ENCODE measurements at regions not wholly inside any gene's neighbourhood (a gene's known extent, or its start where the extent isn't known, plus 50 kb on each side); places are given as distances from the start of the nearest gene placed in this dataset.
"Not testable (repeated sequence)": the region's sequence is repeated elsewhere in the genome, so short reads cannot be mapped to it uniquely, and the experiment has no call there.

GRCh38 chr2:16226943-16227664 is 286.8 kb downstream of the MYCN start:
- peak; percentile 98 for DNase-seq

DNA sequence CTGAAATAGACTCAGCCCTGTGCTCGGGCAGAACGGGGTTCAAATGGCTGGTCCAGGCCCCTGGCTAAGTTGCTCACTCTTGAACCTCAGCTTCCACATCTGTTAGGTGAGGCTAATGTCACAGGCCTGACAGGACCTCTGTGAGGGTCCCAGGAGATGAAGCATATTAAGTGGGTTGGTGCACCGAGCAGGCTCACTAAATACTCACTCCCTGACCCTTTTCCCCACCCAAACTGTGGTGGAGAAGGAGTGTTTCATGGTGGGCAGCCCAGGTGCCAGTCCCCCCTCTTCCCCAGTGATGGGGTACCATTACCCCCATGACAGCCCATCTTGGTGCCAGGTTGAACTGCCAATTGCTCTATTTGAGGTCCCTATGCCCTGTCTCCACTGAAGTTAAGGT is 286.0 kb downstream of the MYCN start:
- no peak for DNase-seq

DNA sequence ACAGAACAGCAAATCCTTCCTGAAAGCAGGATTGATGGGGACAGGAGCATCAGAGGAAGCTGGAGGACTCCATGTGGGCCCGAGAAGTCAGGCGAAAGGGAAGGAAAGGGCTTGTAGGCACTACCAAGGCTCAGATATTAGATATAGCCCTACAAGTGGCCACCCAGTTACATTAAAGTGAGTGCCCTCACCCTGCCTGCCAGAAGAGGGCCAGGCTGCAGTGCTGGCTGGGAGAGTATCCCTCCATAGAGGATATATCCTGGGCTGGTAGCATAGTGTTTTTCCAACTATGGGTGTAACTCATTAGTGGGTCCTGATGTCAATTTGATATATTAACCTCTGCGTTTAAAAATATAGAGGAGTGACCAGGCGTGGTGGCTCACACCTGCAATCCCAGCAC is 285.2 kb downstream of the MYCN start:
- no peak for DNase-seq

- no peak for DNase-seq
These were observed 284.7 kb downstream of the MYCN start for GRCh38 chr2:16225071-16225470.

DNA sequence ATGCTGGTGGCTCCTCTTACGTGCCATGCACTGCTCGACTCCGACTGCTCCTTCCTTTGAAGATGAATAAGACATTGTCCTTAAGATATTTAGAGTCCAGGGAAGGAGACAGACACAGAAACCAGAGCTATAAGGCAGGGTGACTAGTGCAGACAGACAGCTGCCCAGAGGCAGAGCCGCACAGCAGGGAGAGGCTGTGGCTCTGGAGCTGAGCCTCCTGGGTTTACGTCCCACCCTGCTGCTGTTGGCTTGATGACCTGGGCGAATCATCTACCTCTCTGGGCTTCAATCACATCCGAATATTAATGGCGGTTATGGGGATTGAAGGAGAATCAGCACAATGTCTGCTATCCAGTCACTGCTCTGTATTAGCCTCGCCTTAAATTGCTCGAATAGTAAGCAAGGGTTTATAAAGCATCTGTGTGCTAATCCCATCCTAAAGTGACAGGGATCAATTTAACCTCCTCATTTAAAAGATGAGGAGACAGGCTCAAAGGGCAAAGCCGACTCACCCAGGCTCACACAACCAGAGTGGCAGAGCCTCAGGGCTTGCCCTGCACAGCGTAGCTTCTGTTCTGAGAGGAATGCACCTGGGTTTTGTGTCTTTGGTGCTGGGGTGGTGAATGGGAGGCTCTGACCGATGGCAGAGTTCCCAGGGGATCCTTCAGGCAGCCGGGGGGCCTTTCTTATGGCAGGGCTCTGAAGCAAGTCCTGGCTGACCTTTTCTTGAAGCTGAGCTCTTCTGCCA is 284.1 kb downstream of the MYCN start:
- DNase-seq, result no peak

DNA sequence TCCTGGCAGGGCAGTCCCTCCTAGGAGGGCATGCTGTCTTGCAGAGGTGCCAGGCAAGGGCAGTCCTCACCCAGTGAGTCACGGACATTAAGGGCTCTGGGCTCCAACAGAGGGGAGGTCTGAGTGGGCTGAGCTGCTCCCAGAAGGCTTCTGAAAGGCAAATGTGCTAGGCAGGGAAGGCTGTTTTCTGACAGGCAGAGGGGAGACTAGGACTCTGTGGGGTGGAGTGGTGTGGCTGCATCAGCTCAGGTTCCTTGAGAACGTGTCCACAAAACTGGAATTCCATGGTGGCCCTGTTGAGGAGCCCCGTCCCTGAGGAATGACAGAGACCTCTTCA is 283.5 kb downstream of the MYCN start:
- no peak for DNase-seq

- no peak for DNase-seq
These were observed 283.0 kb downstream of the MYCN start for GRCh38 chr2:16223161-16223840.

DNA sequence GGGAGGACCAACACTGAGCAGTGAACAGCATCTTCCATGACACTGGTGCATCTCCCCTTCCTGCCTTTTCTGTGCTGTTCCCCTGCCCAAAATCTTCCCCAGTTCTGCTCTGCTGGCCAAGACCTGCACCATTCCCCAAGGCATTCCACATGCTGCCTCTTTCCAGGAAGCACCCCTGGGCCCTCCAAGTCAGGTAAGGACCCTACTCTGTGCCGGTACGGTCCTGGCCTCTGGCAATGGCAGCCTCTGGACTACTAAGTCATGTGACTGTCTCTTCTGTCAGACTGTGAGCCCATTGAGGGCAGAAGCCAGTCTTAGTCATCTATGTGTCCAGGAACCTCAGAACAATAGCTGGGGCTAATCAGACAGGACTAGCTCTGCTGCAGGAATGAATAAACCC is 282.0 kb downstream of the MYCN start:
- DNase-seq, result no peak

GRCh38 chr2:16221461-16222010 is 281.2 kb downstream of the MYCN start:
- DNase-seq, result no peak

DNA sequence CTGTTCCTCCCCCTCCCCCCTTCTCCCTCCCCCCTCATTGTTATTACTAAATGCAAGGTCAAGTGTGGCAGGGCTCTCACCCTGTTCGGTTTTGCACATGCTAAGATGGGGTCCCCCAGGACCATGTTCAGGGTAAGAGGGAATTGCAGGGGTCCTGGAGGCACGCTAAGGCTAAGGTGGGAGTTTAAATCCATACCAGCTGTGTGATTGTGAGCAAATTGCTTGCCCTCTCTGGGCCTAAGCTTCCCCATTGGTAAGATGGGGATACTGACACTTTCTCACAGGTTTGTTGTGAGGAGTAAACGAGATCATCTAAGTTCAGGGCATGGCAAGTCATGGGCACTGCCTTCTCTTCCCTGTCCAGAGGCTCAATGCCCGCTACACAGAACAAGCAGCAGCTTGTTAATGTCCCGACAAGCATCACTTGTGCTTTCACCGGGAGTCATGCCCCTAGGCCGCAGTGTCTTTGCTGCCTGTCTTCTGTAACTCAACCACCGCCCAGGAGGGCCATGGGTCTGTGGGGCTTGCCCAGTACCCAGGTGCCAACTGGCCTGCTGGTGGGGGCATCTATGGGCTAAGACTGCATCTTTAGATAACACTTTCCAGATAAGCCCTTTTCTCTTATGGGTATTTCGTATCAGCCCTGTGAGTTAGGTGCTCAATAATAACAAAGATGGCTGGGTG is 279.1 kb downstream of the MYCN start:
- DNase-seq, result no peak

GRCh38 chr2:16218625-16219024 is 278.3 kb downstream of the MYCN start:
- DNase-seq, result peak; percentile 54

DNA sequence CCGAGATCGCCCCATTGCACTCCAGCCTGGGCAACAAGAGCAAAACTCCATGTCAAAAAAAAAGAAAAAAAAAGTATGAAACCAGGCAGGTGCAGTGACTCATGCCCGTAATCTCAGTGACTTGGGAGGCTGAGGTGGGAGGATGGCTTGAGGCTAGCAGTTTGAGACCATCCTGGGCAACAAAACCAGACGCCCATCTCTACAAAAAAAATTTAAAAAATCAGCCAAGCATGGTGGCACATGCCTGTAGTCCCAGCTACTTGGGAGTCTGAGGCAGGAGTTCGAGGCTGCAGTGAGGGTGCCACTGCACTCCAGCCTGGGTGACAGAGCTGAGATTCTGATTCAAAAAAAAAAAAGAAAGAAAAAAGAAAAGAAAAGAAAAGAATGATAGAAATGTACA is 277.8 kb downstream of the MYCN start:
- no peak for DNase-seq

DNA sequence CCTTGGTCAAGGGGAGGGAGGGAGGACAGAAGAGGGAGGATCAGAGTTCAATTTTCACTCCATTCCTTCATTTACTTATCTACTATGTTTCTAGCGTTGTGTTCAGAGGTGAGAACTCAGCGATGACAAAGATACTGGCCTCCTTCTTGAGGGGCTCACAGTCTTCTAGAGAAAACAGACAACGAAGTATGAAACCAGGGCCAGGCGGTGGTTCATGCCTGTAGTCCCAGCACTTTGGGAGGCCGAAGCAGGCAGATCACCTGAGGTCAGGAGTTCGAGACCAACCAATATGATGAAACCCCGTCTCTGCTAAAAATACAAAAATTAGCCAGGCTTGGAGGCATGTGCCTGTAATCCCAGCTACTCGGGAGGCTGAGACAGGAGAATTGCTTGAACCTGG is 277.4 kb downstream of the MYCN start:
- DNase-seq, result not testable (repeated sequence)

- DNase-seq, result no peak
These were observed 276.9 kb downstream of the MYCN start for GRCh38 chr2:16217291-16217690.

GRCh38 chr2:16216558-16216945 is 276.2 kb downstream of the MYCN start:
- no peak for DNase-seq

DNA sequence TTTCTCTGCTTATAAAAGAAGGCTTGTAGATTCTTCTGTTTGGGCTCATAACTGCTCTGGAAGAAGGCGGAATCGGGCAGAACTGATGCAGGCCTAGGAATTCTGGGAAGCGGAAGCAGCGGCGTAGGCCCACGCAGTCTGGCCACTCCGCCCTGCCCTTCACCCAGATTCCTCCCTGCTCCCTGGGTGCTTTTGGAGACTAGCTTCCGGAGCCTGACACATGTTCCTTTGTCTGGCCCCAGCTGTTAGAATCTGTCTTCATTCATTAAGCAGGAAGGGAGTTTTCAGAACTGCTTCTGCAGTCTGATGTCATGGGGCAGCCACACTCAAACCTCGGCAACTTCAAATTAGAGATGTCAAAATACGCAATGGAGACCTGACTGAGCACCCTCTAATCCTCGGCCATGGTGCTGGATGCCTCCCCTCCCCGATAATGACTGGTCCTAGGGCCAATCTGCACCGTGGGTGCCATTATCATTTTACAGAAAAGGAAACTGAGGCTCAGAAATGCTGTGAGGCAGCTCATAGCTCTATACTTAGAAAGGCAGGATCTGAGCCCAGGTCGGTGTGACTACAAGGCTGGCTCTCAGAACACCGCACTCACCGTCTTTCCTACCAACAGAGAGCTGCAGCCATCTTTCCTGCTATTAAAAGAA is 275.7 kb downstream of the MYCN start:
- no peak for DNase-seq

GRCh38 chr2:16214861-16215260 is 274.5 kb downstream of the MYCN start:
- DNase-seq, result no peak

- DNase-seq, result no peak
These were observed 274.0 kb downstream of the MYCN start for GRCh38 chr2:16214391-16214790.

GRCh38 chr2:16212321-16212720 is 272.0 kb downstream of the MYCN start:
- no peak for DNase-seq

DNA sequence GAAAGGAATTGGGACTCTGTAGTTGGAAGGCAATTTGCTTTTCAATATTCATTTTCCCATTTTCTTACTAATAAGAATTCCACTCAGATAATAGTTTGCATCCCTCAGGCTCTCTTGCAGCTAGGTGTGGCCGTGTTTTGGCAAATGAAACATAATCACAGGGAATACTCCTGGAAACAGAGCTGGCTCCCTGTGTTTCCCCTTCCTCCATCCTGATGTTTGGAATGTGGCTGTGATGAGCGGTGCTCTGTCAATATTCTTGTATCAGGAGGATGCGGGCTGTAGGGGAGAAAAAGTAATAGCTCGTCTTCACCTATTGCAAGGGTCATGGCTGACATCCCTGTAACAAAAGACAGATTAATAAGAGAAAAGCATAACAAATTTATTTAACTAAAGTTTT is 271.0 kb downstream of the MYCN start:
- DNase-seq, result no peak

GRCh38 chr2:16210841-16211240 is 270.5 kb downstream of the MYCN start:
- DNase-seq, result no peak

- no peak for DNase-seq
These were observed 269.4 kb downstream of the MYCN start for GRCh38 chr2:16209799-16210198.

DNA sequence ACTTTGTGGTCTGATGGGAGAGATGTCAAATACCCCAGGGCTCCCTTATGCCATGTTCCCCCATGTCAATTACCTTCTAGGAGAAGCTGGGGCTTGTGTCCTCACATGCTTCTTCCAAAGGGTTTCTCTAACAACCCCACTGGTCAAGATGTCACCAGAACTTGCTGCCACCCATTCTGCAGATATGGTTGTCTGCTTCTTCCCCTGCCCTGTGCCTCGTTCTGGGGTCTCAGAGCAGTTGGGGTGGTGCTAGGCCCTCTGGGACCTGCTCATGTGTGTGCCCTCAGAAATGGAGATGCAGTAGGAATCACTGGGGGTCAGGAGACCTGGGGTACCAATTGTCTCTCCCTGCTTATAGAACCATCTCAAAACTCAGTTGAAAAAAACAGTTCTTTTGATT is 268.6 kb downstream of the MYCN start:
- DNase-seq, result no peak
